HCT116 (cell line): ENCODE measurements at regions not wholly inside any gene's neighbourhood (a gene's known extent, or its start where the extent isn't known, plus 50 kb on each side); places are given as distances from the start of the nearest gene placed in this dataset.

Source experiments
- ATAC-seq: fragments of 200-7000 bp; cut with Tn5 transposase; 2 replicates; pipeline ENCODE4 v1.9.1; 2020; ENCODE audit warnings: mild to moderate bottlenecking, moderate library complexity
- BruUV-seq: library from RNA; stranded (reverse); fragments of 400-500 nt; replicated peaks from 2 replicates; lab custom pipeline; 2021; lab: Mats Ljungman, UMichigan
- CTCF ChIA-PET: fragments of 300-600 bp; sonication (Branson Sonifier 250); formaldehyde crosslinking; loops from one replicate; lab custom pipeline; 2021; ENCODE audit warnings: antibody characterized with exemption; lab: Charles Lee
- POLR2A ChIA-PET: fragments of 300-600, 350-600 bp; sonication (Branson Sonifier 250); formaldehyde crosslinking; loops from one replicate; lab custom pipeline; 2021; ENCODE audit warnings: antibody characterized with exemption; lab: Charles Lee
- RAD21 ChIA-PET, 2 experiments: fragments of 300-600 bp; sonication (Branson Sonifier 250); formaldehyde crosslinking; loops; one replicate each; lab custom pipeline; 2023; ENCODE audit warnings: low total read pairs in 2 of 2; ENCODE audit not compliant: uncharacterized antibody in 2 of 2, unreplicated experiment in 2 of 2, low non-redundant PET in 1 of 2; lab: Charles Lee
- DNase-seq: peaks from one replicate; pipeline ENCODE4 v3.0.0-alpha.2; 2010; ENCODE audit warnings: low read depth, low spot score
- H2AFZ ChIP-seq: fragments of 200-600 bp; shearing (Covaris generic), sonication (generic); 2 replicates; pipeline ENCODE4 v1.6.1; 2017; ENCODE audit warnings: low read depth, mixed run types, mixed read lengths, antibody characterized with exemption, low read length; ENCODE audit not compliant: poor library complexity, severe bottlenecking
- H3K27ac ChIP-seq: 2 replicates; pipeline ENCODE4 v1.5.1; 2012; ENCODE audit warnings: low read depth, low read length
- H3K27me3 ChIP-seq: fragments of 200-600 bp; sonication (generic); 2 replicates; pipeline ENCODE4 v1.6.1; 2016; ENCODE audit warnings: mixed run types, low read length, mixed read lengths; ENCODE audit not compliant: insufficient read depth
- H3K36me3 ChIP-seq, 2 experiments: fragments of 200-500 bp in 1 of 2; fragments of 200-600 bp in 1 of 2; sonication (Bioruptor generic) in 1 of 2; sonication (generic) in 1 of 2; 2 replicates each; pipeline versions ENCODE4 v1.5.1 to v1.6.1; 2014 to 2016; ENCODE audit warnings: low read length in 2 of 2, inconsistent platforms in 1 of 2, mixed read lengths in 1 of 2, mixed run types in 1 of 2; ENCODE audit not compliant: insufficient read depth in 2 of 2, control insufficient read depth in 1 of 2
- H3K4me1 ChIP-seq, 2 experiments: fragments of 200-600 bp in 1 of 2; sonication (generic) in 1 of 2; 2 replicates each; pipeline versions ENCODE4 v1.5.1 to v1.6.1; 2012 to 2017; ENCODE audit warnings: low read length in 2 of 2, inconsistent platforms in 1 of 2, mild to moderate bottlenecking in 1 of 2, mixed read lengths in 1 of 2, mixed run types in 1 of 2, moderate library complexity in 1 of 2; ENCODE audit not compliant: insufficient read depth in 2 of 2, control insufficient read depth in 1 of 2
- H3K4me2 ChIP-seq: fragments of 200-600 bp; sonication (generic); 2 replicates; pipeline ENCODE4 v1.6.1; 2017; ENCODE audit warnings: mixed run types, low read length, mixed read lengths
- H3K4me3 ChIP-seq, 2 experiments: fragments of 200-600 bp in 1 of 2; sonication (generic) in 1 of 2; replicated peaks in 1 of 2; 2 replicates each; pipeline ENCODE4 v1.5.1; 2011 to 2016; ENCODE audit warnings: low read length in 2 of 2, control low read depth in 1 of 2, low read depth in 1 of 2, mild to moderate bottlenecking in 1 of 2, mixed read lengths in 1 of 2, mixed run types in 1 of 2
- H3K79me2 ChIP-seq: fragments of 200-600 bp; sonication (generic); 2 replicates; pipeline ENCODE4 v1.6.1; 2017; ENCODE audit warnings: mild to moderate bottlenecking, mixed run types, low read length, moderate library complexity, mixed read lengths; ENCODE audit not compliant: insufficient read depth
- H3K9ac ChIP-seq: fragments of 200-600 bp; sonication (generic); 2 replicates; pipeline ENCODE4 v1.6.1; 2016; ENCODE audit warnings: low read length, mixed read lengths
- H3K9me2 ChIP-seq: fragments of 200-600 bp; sonication (generic), shearing (Covaris generic); 2 replicates; pipeline ENCODE4 v1.6.1; 2017; ENCODE audit warnings: mixed run types, mild to moderate bottlenecking, moderate library complexity; ENCODE audit not compliant: insufficient read depth
- H3K9me3 ChIP-seq, 2 experiments: fragments of 200-500 bp in 1 of 2; fragments of 200-600 bp in 1 of 2; sonication (Bioruptor generic) in 1 of 2; sonication (generic) in 1 of 2; 2 replicates each; pipeline ENCODE4 v1.6.1; 2014 to 2017; ENCODE audit warnings: low read length in 2 of 2, mixed read lengths in 2 of 2, inconsistent platforms in 1 of 2, low read depth in 1 of 2, mild to moderate bottlenecking in 1 of 2, mixed run types in 1 of 2, moderate library complexity in 1 of 2; ENCODE audit not compliant: control insufficient read depth in 1 of 2, insufficient read depth in 1 of 2
- H4K20me1 ChIP-seq: fragments of 200-600 bp; sonication (generic), shearing (Covaris generic); 2 replicates; pipeline ENCODE4 v1.6.1; 2017; ENCODE audit warnings: mixed run types, mild to moderate bottlenecking, moderate library complexity; ENCODE audit not compliant: insufficient read depth
- CBX3 ChIP-seq: IDR thresholded peaks from 2 replicates; pipeline ENCODE4 v1.6.1; 2012; ENCODE audit warnings: low read depth
- CEBPB ChIP-seq: IDR thresholded peaks from 2 replicates; pipeline ENCODE4 v1.6.1; 2012; ENCODE audit warnings: low read depth
- EGR1 ChIP-seq: IDR thresholded peaks from 2 replicates; pipeline ENCODE4 v1.6.1; 2012; ENCODE audit warnings: low read depth
- ELF1 ChIP-seq: IDR thresholded peaks from 2 replicates; pipeline ENCODE4 v1.6.1; 2012; ENCODE audit warnings: low read depth, borderline replicate concordance
- EZH2 ChIP-seq: fragments of 200-600 bp; sonication (generic); IDR thresholded peaks from 2 replicates; pipeline ENCODE4 v1.6.1; 2017; ENCODE audit warnings: antibody characterized with exemption, mixed run types
- EZH2phosphoT487 ChIP-seq: fragments of 200-600 bp; IDR thresholded peaks from 2 replicates; pipeline ENCODE4 v1.6.1; 2018; ENCODE audit warnings: antibody characterized with exemption, borderline replicate concordance
- JUND ChIP-seq: IDR thresholded peaks from 2 replicates; pipeline ENCODE4 v1.6.1; 2012
- MAX ChIP-seq: IDR thresholded peaks from 2 replicates; pipeline ENCODE4 v1.6.1; 2012
- POLR2A ChIP-seq: IDR thresholded peaks from 2 replicates; pipeline ENCODE4 v1.7.0; 2011; ENCODE audit warnings: borderline replicate concordance; ENCODE audit not compliant: insufficient read depth, insufficient read length; ENCODE audit errors: extremely low read depth
- POLR2AphosphoS5 ChIP-seq: IDR thresholded peaks from 2 replicates; pipeline ENCODE4 v1.6.1; 2011; ENCODE audit warnings: mild to moderate bottlenecking, low read depth, low read length, moderate library complexity
- RAD21 ChIP-seq: IDR thresholded peaks from 2 replicates; pipeline ENCODE4 v1.6.1; 2012; ENCODE audit warnings: low read depth, mild to moderate bottlenecking
- SP1 ChIP-seq: IDR thresholded peaks from 2 replicates; pipeline ENCODE4 v1.6.1; 2012; ENCODE audit warnings: low read depth
- SRF ChIP-seq: IDR thresholded peaks from 2 replicates; pipeline ENCODE4 v1.6.1; 2012; ENCODE audit warnings: low read depth
- ZBTB33 ChIP-seq: IDR thresholded peaks from 2 replicates; pipeline ENCODE4 v1.6.1; 2011; ENCODE audit warnings: mild to moderate bottlenecking, low read length, moderate library complexity; ENCODE audit not compliant: insufficient replicate concordance; ENCODE audit errors: extremely low read depth
- ZFX ChIP-seq: fragments of 450-650 bp; IDR thresholded peaks from 2 replicates; pipeline ENCODE4 v1.6.1; 2017
- intact Hi-C: fragments of 100-400 bp; cut with micrococcal nuclease; formaldehyde crosslinking; loops from 2 replicates; pipeline ENCODE4 v1.10.0; 2022

- CTCF ChIA-PET: interaction anchor here (1.0 to 1.5 kb wide), 3 partner anchors 10 to 506 kb away, joined by 3 to 6 read pairs (median 3); no protein-coding TSS in a partner anchor
- Histone ChIP-seq H3K9ac (no peak overlapping the region), H3K27me3 (no peaks in the 10 kb centered on the region), H3K36me3 (no peaks in the 10 kb centered on the region), H4K20me1 (no peaks in the 10 kb centered on the region), H3K9me2 (no peaks in the 10 kb centered on the region), H3K27ac (no peak overlapping the region), H3K4me1 (no peaks in the 10 kb centered on the region), H3K4me3 (no peak overlapping the region), H3K4me2 (no peak overlapping the region), H2AFZ (no peak overlapping the region), H3K79me2 (no peaks in the 10 kb centered on the region), H3K9me3 (no peaks in the 10 kb centered on the region)
- intact Hi-C loops: no loop called here
- TF ChIP-seq EZH2phosphoT487 (no peak), JUND (no peak), SRF (no peak), CBX3 (no peak), EZH2 (no peak), POLR2A (no peak), RAD21 (no peak), MAX (no peak), EGR1 (no peak), SP1 (no peak), ELF1 (no peak), CEBPB (no peak), ZFX (no peak), POLR2AphosphoS5 (no peak)
- ATAC-seq (no peak), DNase-seq (no peak)
- RAD21 ChIA-PET: no interaction called here
- no TSS peak for BruUV-seq
- POLR2A ChIA-PET: no interaction called here
Measured at GRCh38 chr6:25027221-25027916, 91.6 kb upstream of the RIPOR2 start.

GRCh38 chr6:25028328-25028727 is 92.6 kb upstream of the RIPOR2 start:
- Histone ChIP-seq H3K27ac (no peak overlapping the region), H3K9me3 (no peaks in the 10 kb centered on the region), H3K9ac (no peak overlapping the region), H3K79me2 (no peaks in the 10 kb centered on the region), H4K20me1 (no peaks in the 10 kb centered on the region), H3K4me3 (no peak overlapping the region), H3K9me2 (no peaks in the 10 kb centered on the region), H3K36me3 (no peaks in the 10 kb centered on the region), H3K4me1 (no peaks in the 10 kb centered on the region), H3K27me3 (no peaks in the 10 kb centered on the region), H3K4me2 (no peak overlapping the region), H2AFZ (no peak overlapping the region)
- ATAC-seq (no peak), DNase-seq (no peak)
- ChIA-PET RAD21 (no interaction called here), POLR2A (no interaction called here)
- intact Hi-C loops: no loop called here
- no TSS peak for BruUV-seq
- TF ChIP-seq ZBTB33: no peak
- TF ChIP-seq, all 23 proteins: peak for 0
- CTCF ChIA-PET: interaction anchor here (1.5 kb wide), 1 partner anchor 11 kb away, joined by 6 read pairs; no protein-coding TSS in a partner anchor
